CD4-positive, alpha-beta T cell treated with Interleukin-17A for 4 hours (primary cell): ENCODE measurements at regions not wholly inside any gene's neighbourhood (a gene's known extent, or its start where the extent isn't known, plus 50 kb on each side); places are given as distances from the start of the nearest gene placed in this dataset.
"Not testable (repeated sequence)": the region's sequence is repeated elsewhere in the genome, so short reads cannot be mapped to it uniquely, and the experiment has no call there.

Source experiments
- DNase-seq: peaks from one replicate; pipeline ENCODE4 v3.0.0-alpha.2; 2020; ENCODE audit warnings: mixed read lengths

DNA sequence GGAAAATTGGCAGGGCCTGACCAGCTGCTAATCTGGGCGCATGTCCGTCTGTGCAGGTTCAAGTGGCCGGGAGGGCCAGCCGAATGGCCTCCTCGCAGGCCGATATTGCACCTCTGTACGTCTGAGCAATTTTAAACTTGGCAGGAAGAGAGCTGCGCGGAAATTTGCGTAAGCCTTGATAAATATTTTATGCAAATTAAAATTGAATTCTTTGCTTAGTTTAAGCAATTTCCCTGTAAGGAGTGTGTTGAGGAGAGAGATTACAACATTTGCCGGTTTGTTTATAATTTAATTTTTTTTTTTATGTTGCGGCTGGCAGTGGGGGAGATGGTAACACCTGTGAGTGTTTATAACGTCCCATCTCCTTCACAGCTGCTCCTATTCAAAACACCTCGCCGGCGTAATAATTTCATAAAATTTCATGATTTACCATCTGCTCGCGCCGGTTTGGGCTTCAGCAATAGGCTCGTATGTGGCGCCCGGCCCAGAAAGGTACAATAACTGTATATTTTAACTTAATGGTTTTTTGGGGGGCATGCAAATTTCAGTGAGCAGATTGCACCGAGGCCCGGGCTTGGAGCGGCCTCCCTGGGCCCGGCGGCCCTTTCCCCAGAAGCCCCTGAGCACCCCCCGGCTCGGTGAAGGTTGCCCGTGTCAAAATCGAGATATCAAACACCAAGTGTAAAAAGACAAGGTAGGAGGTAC lies 269.4 kb upstream of the MVB12B start:
- no peak for DNase-seq

DNA sequence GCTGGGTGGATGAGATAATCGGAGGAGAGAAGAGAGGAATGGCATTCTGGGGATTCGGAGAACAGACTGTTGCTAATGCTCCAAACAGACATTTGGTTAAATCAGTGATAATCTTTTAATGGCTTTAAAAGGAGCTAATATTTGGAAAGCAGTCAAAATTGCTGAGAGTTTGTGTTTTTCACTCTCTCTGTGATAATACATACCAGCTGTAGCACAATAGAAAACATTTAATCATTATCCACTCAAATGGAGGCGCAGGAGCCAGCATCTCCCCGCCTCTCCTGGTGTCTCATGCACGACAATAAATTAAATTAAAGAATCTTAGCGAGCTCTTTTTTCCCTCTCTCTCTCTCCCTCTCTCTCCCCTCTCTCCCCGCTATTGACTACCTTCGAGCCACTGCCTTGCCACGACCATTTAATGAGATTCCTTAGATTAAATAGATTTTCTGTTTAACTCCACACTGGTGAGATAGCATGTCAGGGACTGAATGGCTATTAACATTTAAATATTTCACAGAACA lies 268.6 kb upstream of the MVB12B start:
- DNase-seq: no peak

DNA sequence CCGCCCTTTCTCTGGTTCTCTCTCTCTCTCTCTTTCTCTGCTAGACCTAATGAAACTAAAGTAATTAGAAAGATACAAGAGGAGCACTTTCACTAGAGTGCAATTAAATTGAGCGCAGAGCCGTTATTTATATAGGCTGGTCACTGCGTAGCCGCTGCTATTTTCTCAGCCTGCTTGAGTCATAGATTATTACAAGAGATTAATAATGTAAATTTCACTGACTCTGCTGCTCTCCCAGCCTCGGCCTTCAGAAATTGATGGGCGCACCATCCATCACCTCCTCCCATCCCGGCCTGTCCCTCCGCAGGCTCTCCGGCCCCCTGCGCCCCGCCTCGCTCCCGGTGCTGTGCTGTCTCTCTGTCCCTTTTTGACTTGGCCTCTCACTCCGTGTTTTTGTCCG lies 268.0 kb upstream of the MVB12B start:
- no peak for DNase-seq

DNA sequence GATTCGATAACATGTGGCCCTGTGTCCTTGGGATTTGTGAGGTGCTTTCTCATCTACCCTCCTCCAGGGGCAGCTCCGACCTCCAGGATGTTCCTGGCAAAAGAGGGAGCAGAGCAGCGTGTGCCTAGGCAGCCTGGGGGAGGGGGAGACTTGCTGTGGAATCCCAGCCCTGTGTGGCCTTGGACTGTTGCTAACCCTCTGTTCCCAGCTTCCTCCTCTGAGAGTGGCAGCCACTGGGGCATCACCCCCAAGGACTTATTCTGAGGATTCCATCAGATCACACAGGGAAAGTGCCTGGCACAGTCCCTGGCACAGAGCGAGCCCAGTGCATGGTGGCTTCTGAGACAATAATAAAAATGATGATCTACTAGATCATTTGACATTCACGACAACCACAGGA lies 265.1 kb upstream of the MVB12B start:
- no peak for DNase-seq

DNA sequence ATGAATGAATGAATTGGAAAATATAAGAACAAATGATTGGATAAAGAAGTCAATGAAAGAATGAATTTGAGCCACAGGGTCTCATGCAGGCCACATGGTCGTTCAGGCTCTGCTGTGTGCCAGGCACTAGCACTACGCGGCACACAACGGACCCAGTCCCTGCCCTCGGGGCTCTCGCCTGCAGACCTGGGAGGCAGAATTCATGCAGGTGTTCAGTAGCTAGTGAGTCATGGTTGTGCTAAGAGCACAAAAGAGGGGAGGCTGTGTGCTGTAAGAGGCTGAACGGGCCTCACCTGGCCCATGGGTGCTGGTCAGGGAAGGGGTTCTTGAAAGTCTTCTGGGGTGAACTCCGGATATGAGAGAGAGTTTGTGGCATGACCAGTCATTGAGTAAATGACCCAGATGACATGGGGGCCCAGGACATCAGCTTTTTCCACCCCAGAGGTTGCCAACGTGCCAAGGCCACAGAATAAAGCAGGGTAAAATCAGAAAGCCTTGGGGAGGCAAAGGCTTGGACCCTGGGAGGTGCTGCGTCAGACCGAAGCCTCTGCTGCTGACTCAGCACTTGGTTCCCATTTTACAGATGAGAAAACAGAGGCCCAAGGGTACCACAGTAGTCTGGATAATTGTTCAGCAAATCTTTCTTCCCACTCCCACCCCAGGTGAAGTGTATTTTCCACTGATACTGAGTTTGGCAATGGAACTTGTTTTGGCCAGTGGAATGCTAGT lies 264.3 kb upstream of the MVB12B start:
- no peak for DNase-seq

DNA sequence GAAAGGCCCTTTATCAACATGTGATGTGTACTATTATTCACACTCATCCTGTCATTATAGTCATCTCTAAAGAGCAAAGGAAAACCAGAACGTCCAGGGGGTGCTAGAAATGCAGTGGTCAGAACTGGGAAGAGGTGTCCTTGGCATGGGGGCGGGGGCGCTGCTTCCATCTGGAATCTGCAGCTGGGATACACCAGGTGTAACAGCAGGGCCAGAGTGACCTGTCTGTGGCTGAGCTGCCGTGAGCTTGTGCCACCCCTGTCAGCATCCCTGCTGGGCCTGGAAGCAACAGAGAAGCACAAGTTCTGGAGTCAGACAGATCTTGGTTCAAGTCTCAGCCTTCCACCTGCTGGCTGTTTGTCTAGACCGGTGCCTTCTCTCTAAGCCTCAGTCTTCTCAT lies 263.3 kb upstream of the MVB12B start:
- no peak for DNase-seq

DNA sequence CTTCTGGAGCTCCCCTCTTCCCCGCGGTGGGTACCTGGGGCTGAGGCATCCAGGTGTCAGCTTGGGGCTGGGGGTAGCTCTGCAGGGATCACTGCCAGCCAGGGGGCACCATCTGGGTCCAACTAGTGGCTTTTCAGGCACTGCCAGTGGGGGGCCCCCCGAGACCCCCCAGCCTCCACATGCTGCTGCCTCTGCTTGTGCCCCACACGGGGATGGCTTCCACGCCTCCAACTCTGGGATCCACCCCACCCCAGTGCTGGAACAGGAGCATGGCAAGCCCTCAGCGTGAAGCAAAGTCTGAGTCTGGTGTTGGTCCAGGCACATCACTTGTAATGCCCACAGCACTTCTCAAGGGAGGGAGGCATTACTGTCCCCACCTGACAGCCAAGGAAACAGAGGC lies 260.5 kb upstream of the MVB12B start:
- no peak for DNase-seq

DNA sequence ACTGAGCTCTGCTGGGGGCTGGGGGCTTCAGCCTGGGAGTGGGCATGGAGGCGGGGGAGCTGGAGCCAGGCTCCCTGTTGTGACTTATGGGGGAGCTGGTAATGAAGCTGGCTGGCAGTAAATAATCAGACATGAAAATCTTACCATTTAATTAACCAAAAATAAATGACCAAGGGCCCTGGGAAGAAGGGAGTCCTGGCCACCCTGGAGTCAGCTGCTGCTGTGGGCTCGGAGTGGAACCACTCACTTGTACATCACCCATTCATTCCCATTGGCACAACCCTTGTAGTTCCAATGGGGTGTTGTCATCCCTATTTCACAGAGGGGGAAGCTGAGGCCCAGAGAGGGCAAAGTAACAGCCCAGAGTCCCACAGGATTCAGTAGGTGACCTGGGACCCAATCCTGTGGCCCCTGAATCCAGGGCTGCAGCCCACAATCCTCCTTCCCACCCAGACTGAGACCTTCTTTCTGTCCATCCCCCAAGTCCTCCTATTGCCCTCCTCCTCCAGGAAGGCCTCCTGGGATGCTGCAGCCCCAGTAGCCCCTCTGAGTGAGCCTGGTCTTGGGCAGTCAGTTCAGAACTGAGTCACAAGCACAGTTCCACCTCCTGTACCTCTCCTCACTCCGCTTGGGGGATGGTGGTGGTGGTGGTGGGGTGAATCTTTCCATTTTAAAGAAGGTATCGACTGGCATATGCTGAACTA lies 259.4 kb upstream of the MVB12B start:
- DNase-seq: no peak

DNA sequence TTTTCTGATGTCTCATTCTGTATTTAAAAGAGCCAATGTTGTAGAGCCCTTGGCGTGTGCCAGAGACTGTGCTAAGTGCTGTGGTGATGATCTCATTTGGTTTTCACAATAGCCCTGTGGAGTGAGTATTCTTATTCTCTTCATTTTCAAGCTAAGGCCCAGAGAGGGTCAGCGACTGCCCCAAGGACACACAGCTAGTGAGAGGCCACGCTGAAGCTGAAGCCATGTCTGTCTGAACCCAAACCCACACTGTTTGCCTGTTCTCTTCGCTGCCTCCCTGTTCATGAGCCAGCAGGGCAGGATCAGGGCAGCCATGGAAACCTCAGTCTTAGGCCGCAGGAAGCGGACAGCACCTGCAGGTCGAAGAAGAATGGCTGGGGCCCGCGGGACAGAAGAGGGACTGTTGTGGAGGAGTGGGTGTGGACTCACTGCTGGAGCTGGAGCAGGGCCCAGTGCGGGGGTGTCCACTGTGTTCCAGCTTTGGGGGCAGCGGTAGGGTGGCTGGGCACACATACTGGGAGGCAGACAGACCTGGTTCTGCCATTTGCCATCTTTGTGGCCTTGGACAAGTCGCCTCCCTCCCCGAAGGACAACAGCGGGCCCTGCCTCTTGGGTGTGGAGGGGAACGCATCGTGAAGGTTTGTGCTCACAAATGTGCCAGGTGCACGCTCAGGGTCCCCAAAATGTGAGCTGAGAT lies 257.9 kb upstream of the MVB12B start:
- no peak for DNase-seq

DNA sequence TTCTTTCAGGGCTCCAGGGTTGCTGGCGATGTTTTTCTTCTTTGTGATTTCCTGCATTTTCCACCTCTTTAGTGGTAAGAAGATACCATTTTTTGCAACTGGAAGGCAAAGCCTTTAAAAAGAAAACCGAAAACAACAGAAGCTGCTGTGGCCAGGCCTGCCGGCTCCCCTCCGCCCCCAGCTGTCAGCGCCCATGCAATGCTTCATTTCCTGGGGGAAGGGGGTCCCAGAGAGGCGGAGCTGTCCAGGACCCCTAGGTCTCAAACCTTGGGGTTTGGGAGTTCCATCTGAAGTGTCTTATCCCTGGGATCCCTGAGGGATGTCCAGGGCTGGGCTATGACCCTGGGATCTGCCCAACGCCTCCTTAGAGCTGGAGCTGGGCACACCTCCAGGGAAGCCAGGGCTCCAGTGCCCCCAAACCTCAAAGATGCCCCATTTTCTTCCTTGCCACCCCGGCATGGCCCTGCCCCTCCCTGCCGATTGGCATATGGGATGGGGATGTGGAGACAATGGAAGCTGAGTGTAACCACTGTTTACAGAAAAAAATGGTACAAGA lies 257.2 kb upstream of the MVB12B start:
- DNase-seq: no peak

DNA sequence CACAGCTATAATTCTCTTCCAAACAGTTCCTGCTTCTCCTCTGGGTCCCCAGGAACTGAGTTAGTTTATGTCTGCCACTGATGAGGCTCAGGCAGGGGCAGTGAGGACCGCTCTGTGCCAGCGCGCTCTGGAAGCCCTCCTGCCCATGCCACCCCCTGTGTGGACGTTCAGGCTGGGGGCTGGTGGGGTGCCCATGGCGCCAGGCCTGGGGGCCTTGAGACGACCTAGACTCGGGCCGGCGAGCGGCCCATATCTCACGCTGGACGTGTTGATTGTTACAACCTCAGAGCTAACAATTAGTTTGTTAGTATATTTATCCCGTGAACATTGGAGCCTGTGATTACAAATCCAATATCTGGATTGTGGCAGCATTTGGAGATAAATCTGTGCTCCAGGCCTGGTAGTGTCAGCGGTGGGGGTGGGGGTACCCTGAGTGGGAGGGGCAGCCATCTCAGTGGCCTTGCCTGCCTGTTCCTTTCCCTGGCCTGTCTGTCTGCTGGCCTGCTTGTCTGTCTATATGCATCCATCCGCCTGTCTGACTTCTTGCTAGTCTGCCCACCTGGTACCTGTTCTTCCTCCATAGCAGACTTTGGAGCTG lies 256.5 kb upstream of the MVB12B start:
- no peak for DNase-seq

DNA sequence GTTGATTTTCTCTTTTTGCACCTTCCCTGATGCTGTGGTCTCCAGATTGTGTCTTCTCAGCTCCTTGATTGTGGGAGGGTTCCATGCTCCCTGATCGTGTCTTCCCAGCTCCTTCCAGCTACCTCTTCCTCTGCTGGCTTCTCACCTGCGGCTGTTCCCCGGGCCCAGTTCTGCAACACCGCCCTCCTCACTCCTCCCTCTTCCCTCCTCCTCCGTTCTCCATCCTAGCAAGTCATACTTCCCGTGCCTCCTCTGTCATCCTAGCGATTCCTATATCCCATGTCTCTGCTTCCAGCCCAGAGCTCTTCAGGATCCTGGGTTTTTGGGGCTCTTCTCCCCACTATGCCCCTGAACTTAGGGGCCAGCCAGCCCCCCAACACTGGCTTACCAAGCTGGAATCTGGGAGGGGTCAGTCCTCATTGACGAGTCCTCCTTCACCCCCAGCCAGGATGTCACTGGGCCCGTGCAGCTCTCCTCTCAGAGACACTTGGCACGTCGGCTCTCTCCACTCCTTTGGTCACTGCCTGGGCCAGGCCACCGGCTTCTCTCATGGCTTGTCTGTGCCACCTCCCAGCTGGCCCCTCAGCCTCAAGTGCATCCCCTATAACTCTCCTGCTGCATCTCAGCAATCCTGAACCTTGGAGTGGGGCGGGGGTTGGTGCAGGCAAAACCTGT lies 255.4 kb upstream of the MVB12B start:
- no peak for DNase-seq

DNA sequence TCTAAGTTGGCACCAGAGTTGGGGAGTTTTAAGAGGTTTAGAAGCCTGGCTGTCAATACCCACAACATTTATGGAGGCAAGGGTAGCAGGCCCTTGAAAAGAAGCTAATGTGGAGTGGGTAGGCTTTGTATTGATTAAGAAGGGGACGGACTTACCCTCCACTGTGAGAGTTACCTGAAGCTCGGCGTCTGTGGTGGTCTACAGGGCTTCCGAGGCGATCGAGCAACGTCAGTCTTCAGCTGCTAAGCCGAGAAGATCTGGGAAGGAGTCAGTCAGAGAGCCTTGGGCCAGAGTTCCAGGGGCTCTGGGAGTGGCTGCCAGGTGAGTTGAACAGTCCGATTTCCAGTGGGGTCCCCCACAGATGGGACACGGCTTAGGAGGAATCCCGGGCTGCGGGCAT lies 249.0 kb upstream of the MVB12B start:
- not testable (repeated sequence) for DNase-seq

DNA sequence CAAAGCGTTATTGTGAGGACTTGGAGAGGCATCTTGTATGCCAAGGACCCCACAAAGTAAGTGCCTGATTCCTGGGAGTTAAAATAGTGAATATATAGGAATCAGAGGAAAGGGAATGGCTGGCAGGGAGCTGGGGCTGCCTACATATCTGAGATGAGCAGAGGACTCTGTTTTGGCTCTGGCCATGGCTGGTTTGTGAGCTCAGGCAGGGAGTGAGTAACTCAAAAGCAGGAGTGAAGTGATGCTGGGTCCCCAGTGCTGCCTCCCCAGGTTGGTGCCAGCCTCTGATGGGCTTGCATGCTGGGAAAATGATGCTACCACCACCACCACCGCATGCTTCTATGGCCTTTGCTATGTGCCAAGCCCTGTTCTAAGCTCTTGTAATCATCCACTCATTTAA lies 246.0 kb upstream of the MVB12B start:
- no peak for DNase-seq

DNA sequence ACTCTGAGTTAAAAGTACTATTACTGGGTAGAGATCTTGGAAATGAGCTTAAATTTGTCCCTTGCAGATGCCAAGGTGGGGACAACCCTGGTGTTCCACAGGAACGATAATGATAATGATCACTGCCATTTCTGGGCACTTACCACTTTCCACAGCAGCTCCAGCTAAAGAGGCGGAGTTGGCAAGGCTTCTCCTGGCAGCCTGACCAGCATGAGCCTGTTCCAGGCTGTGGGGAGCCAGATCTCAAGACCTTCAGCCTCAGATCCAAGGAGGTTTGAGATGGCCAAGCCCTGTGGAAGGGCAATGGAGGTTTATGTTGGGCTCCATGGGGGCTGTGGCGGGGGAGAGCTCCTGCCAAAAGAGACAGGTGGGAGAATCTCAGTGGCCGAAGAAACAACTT lies 244.9 kb upstream of the MVB12B start:
- no peak for DNase-seq

DNA sequence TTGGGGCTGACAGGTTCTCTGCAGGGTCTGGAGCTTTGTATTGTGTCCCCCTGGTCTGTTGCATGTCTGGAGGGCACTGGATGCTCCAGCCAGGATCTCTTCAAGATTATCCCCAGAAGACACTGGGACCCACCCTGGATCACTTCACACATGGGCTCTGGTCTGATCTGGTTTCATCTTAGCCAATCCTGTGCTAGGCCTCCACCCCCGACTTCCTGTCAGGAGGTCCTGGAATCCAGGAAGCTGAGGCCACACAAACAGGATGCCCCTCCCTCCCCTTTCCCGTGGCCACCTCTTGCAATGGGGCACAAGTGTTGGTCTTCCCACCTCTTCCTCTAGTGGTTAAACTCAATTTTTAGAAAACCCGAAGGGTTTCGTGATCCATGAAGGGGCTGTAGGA lies 242.6 kb upstream of the MVB12B start:
- DNase-seq: no peak

DNA sequence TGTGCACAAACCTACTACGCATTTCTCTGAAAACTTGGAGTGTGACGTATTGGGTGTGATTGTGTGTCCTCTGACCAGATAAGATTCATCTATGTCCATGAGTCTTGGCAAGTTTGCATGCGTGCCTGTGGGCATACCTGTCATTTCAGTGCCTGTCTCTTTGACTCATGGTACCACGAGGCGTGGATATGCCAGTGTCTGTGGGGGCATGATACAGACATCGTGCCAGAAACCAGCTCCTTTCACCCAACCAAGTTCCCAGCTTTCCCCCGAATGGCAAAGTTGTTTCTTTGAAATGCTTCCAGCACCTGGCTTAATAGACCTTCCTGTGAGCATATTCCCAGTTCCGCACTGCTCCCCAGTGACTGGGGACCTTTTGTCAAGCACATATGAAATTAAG lies 241.9 kb upstream of the MVB12B start:
- no peak for DNase-seq

DNA sequence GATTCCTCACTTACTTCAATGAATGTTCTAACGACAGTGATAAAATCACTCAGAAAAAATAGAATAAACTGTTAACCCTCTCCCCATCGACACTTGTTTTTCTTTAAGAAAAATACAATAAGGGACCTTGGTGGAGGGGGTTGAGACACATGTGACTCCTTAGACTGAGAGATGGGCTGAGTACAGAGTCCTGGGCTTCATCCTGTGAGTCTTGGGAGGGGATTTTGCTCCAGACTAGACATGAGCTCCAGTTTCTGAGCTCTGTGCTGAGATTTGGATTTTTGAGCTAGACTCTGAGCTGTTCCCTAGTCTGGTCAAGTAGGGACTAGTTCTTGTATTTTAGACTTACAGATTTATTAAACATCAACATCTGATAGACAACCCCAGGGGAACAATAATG lies 241.5 kb upstream of the MVB12B start:
- DNase-seq: no peak

DNA sequence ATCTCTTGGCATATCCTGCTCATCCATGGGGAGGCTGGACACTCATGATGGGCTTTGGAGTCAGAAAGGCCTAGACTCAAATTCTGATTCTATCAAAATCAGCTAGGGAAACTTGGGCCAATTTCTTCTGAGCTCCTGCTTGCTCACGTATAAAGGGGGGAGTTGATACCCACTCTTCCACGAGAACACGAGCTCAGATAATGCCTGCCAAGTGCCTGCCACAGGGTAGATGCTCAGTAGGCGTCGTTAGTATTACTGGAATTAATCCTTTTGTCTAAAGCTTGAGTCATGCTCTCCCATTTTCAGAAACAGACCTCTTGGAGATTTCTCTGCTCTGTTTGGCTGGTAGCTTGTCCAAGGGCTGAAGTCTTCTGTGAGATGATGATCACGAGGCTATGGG lies 238.3 kb upstream of the MVB12B start:
- DNase-seq: no peak

DNA sequence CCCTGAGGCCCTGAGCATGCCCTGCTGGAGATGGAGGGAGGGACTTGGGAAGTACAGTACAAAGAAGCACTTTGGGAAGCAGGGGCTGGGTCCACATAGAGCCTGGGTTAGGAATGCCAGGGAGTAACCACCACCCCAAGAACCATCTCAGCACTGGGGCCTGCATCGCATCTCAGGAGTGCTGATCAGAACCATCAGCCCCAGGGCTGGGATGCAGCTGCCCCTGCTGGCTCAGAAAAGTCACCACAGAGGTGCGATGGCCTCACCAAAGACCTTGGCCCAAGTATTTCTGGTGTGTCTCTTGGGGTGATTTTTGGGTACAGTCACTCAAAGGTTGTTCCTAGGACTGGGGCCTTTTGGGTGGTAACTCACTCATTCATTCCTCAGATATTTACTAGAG lies 236.8 kb upstream of the MVB12B start:
- no peak for DNase-seq

DNA sequence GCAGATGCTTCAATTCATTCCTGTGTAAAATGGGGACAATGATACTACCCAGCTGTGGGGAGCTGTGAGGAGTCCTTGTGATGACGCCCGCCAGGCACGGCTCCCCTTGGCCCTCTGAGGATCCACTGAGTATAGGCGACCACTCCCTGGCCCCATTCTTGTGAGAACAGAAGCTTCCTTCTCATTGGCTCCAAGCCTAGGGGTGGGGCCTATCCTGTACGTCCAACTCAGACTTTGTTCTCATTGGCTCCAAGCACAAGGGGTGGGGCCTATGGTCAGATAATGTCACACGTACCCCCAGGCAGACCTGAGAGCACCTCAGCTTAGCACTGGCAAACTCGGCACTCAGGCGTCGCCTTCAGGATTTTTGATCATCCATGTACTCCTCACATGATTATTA lies 232.9 kb upstream of the MVB12B start:
- DNase-seq: no peak
